ENCODE measurements at regions not wholly inside any gene's neighbourhood (a gene's known extent, or its start where the extent isn't known, plus 50 kb on each side); places are given as distances from the start of the nearest gene placed in this dataset.

DNA sequence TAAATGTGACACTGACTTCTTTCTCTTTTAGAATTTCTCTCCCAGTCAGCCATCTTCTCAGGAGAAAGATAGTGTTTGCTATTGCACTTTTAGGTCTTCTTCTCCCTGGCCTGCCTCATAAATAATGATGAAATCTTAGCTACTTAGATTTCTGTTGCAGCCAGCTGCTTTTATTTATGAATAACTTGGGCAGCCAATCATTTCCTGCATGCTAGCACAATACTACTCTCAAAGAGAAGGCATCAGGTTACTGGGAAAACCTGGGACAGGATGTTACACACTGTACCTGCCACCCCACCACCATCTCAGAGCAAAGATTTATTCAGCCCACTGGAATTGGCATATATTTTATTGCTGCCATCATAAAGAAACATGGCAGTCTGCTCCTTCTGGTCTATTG is 266.6 kb downstream of the PRELID2 start:
- no peak for TF ChIP-seq CTCF (conservative IDR thresholded peaks at IDR 0.05; ENCODE audit: low read depth, low read length)
- TF ChIP-seq RAD21 (IDR thresholded peaks at IDR 0.05; ENCODE audit: low read length) = no peak
- no peak for TF ChIP-seq USF2 (IDR thresholded peaks at IDR 0.05; ENCODE audit: low read depth, low read length)
- no peak for TF ChIP-seq MAFK (IDR thresholded peaks at IDR 0.05; ENCODE audit: low read depth, low read length)
- TF ChIP-seq, protein P1, sequence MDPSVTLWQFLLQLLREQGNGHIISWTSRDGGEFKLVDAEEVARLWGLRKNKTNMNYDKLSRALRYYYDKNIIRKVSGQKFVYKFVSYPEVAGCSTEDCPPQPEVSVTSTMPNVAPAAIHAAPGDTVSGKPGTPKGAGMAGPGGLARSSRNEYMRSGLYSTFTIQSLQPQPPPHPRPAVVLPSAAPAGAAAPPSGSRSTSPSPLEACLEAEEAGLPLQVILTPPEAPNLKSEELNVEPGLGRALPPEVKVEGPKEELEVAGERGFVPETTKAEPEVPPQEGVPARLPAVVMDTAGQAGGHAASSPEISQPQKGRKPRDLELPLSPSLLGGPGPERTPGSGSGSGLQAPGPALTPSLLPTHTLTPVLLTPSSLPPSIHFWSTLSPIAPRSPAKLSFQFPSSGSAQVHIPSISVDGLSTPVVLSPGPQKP (IDR thresholded peaks at IDR 0.05; ENCODE audit: borderline replicate concordance, low read depth, low read length) = no peak
- no peak for TF ChIP-seq RFX5 (IDR thresholded peaks at IDR 0.05; ENCODE audit: low read depth, low read length)
- TF ChIP-seq RCOR1 (IDR thresholded peaks at IDR 0.05; ENCODE audit: insufficient replicate concordance, low read length) = no peak
- TF ChIP-seq MXI1 (IDR thresholded peaks at IDR 0.05; ENCODE audit: borderline replicate concordance, low read depth, low read length) = no peak
- no peak for TF ChIP-seq NFE2L2 (IDR thresholded peaks at IDR 0.05; ENCODE audit: low read depth, low read length)
- no peak for TF ChIP-seq BHLHE40 (IDR thresholded peaks at IDR 0.05; ENCODE audit: low read depth, low read length)
- no peak for TF ChIP-seq CHD1 (IDR thresholded peaks at IDR 0.05; ENCODE audit: low read depth, low read length)
- TF ChIP-seq CEBPB (IDR thresholded peaks at IDR 0.05; ENCODE audit: low read depth, low read length) = no peak
- no peak for TF ChIP-seq FOS (IDR thresholded peaks at IDR 0.05; ENCODE audit: low read depth, low read length)
- TF ChIP-seq POLR2A (IDR thresholded peaks at IDR 0.05; ENCODE audit: low read depth, low read length) = no peak
- no peak for TF ChIP-seq MAZ (IDR thresholded peaks at IDR 0.05; ENCODE audit: borderline replicate concordance, low read depth, low read length)
- no peak for TF ChIP-seq SMC3 (IDR thresholded peaks at IDR 0.05; ENCODE audit: low read depth, low read length)
- no peak overlapping the region for H4K91ac ChIP-seq (ENCODE audit: insufficient read depth, low read depth, low read length)
- no peak overlapping the region for H3K27ac ChIP-seq (ENCODE audit: insufficient read depth, low read length)
- H3K23ac ChIP-seq (ENCODE audit: low read depth, low read length) = no peak overlapping the region
- intact Hi-C loops (cut with micrococcal nuclease) = no loop called here
- no peak overlapping the region; the same call in 1 of the 2 replicates for H3K9ac ChIP-seq (ENCODE audit: low read depth, low read length)
- in situ Hi-C loops (cut with MboI; ENCODE audit: low sequenced_read_pairs) = no loop called here
- H3K4me3 ChIP-seq (ENCODE audit: insufficient read depth, low read depth, low read length) = no peak overlapping the region
- H3K9me3 ChIP-seq (ENCODE audit: control insufficient read depth, insufficient read depth, low read length) = no peaks in the 10 kb centered on the region
- no peak overlapping the region for H2BK20ac ChIP-seq (ENCODE audit: low read depth, low read length)
- no peak overlapping the region for H2BK15ac ChIP-seq (ENCODE audit: low read depth, low read length)
- no peak overlapping the region for H3K14ac ChIP-seq (replicated peaks; ENCODE audit: low read depth, low read length)
- H2AFZ ChIP-seq (replicated peaks; ENCODE audit: low read length, poor library complexity) = no peak overlapping the region
- no peak overlapping the region for H4K5ac ChIP-seq (ENCODE audit: low read depth, low read length)
- peak; percentile 66 for ATAC-seq (ENCODE audit: low read depth)
- DNase-seq = peak; percentile 66
- peak overlapping the region; percentile 54; the same call in 1 of the 2 replicates for H3K18ac ChIP-seq (ENCODE audit: low read depth, low read length)
- no peak overlapping the region for H3K56ac ChIP-seq (ENCODE audit: extremely low read depth, insufficient read depth, low read length)
- H2AK9ac ChIP-seq (replicated peaks; ENCODE audit: low read depth, low read length, poor library complexity) = no peak overlapping the region
- no TSS peak for BruUV-seq (replicated peaks)
- no peaks in the 10 kb centered on the region for H4K20me1 ChIP-seq (ENCODE audit: insufficient read depth, low read length)
- no peak overlapping the region for H3K4me2 ChIP-seq (ENCODE audit: low read depth, low read length)
- H2BK120ac ChIP-seq (ENCODE audit: low read depth, low read length) = no peak overlapping the region
- H3K4me1 ChIP-seq (ENCODE audit: control insufficient read depth, insufficient read depth, low read length) = no peaks in the 10 kb centered on the region; the same call in 1 of the 2 replicates
- ChIA-PET POLR2A (ENCODE audit: unreplicated experiment) (interaction anchor here (0.6 kb wide), 1 partner anchor 1343 kb away, joined by 3 read pairs; no protein-coding TSS in a partner anchor), CTCF (interaction anchor here (0.7 kb wide), 1 partner anchor 15 kb away, joined by 3 read pairs; no protein-coding TSS in a partner anchor)
- no peaks in the 10 kb centered on the region for H3K9me1 ChIP-seq (ENCODE audit: insufficient read depth, low read length)
- H2BK5ac ChIP-seq (ENCODE audit: low read depth, low read length, poor library complexity, severe bottlenecking) = no peak overlapping the region
- no peak overlapping the region for H3K4ac ChIP-seq (ENCODE audit: low read depth, low read length)
- H3K79me1 ChIP-seq (ENCODE audit: low read depth in 1 of 2, low read length in 2 of 2) = no peaks in the 10 kb centered on the region
- H3K27me3 ChIP-seq (ENCODE audit: control insufficient read depth, insufficient read depth, low read length) = no peaks in the 10 kb centered on the region
- 0 out of 4 replicates have a peak overlapping the region, but pooled peaks of 1 of the 2 experiments have one; percentile 70 for H4K8ac ChIP-seq (ENCODE audit: low read depth in 2 of 2, low read length in 2 of 2)
- no peaks in the 10 kb centered on the region for H3K36me3 ChIP-seq (ENCODE audit: control insufficient read depth, insufficient read depth, low read length)
- dilution Hi-C loops (cut with HindIII; ENCODE audit: low sequenced_read_pairs, unreplicated experiment) = no loop called here
- H2AK5ac ChIP-seq (ENCODE audit: low read depth, low read length) = 0 out of 2 replicates have a peak overlapping the region, but pooled peaks have one; percentile 13

Measured in IMR-90 (cell line).